RPMI7951 (cell line): ENCODE measurements at regions not wholly inside any gene's neighbourhood (a gene's known extent, or its start where the extent isn't known, plus 50 kb on each side); places are given as distances from the start of the nearest gene placed in this dataset.

Experiments used
- DNase-seq: peaks from one replicate; pipeline ENCODE4 v3.0.0-alpha.2; 2012; ENCODE audit warnings: low read depth

DNA sequence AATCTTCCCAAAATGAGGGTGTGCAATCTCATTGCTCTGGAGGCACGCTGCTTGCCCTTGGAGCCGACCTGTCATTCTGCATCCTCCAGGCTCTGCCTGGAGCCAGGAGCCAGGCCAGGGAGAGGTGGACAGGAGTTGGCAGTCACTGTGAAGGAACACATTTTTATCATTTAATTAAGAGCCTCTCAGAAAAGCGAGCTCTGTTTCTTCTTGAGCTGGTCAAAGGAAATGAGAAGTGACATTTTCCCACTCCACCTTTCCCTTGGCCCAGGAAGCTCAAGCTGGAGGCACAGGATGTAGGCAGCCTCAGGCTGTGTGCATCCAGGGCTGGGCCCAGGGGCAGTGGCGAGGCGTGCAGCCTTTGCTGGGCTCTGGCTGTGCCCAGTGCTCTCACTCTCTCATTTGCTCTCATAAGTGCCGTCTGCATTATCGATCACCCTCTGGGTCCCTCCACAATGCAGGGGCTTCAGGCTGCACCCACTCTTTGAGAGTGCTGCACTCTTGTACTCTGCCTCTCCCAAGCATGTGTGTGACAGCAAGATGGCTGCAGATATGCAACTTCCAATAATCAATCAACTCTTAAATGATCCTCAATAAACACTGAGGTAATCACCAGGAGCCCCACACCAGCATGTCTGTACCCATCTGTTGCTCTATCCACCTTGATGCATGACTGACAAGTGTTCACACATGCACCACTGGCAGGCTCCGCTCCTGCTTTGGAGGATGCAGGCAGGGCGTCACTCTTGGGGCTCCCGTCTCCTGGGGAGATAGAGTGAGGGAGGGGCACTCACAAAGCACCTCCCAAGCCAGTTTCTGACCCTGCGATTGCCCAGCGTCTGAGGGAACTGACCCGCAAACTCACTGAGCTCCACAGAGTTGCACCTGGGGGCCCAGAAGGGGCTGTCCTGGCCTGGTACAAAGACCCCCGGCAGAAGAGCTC is 171.4 kb downstream of the ZNF248 start:
- no peak for DNase-seq

DNA sequence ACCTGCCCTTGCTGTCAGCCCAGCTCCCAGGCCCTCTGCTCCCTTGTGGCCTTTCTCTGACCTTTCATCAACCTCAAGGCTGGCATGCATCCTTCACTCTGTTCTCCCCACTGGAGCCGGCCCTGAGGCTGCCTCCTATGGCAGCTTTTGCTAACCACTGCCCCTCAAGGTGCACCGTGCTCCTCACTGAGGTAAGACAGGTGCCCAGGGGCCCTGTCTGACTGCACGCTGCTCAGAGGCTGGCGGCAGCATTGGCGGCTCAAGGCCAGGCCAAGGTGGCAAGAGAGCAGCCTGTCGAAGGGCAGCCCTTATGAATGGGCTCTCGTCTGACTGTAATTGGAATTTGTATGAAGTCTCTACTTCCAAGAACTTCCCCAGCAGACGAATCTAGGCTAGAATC is 172.6 kb downstream of the ZNF248 start:
- no peak for DNase-seq

DNA sequence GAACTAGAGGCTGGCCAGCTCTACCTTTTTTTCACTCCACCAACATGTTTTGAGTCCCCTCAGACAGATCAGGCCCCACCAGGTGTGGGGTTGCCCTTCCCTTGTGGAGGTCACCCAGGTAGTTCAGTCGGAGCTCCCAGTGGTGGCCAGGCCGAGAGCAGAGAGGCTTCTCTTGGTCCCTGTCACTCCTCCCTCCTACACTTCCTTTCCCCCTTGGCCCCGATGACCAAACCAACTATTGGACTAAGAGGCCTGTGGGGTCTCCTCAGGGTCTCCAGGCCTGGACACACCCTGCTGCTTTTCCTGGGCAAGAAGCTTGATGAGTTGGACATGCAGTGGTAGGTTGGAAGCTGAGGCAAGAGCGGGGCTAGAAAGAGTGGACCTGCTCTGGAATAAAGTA is 174.8 kb downstream of the ZNF248 start:
- no peak for DNase-seq

DNA sequence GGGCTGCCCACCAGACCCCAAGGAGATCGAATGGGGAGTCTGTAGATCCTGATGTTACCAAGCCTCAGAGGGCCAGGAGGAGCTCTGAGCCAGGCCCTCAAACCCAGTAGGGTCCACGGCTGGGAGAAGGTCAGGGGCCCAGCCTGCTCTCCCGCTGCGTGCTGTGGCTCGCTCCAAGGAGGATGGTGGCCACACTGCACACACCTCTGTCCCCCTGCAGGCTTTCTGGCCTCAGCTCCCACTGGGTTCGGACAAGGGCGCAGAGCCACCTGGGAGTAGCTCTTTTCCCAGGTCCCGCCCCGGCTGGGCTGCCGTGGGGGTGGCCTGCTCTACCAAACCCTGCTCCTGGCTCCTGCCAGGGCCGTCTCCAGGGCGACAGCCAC is 175.8 kb downstream of the ZNF248 start:
- no peak for DNase-seq

DNA sequence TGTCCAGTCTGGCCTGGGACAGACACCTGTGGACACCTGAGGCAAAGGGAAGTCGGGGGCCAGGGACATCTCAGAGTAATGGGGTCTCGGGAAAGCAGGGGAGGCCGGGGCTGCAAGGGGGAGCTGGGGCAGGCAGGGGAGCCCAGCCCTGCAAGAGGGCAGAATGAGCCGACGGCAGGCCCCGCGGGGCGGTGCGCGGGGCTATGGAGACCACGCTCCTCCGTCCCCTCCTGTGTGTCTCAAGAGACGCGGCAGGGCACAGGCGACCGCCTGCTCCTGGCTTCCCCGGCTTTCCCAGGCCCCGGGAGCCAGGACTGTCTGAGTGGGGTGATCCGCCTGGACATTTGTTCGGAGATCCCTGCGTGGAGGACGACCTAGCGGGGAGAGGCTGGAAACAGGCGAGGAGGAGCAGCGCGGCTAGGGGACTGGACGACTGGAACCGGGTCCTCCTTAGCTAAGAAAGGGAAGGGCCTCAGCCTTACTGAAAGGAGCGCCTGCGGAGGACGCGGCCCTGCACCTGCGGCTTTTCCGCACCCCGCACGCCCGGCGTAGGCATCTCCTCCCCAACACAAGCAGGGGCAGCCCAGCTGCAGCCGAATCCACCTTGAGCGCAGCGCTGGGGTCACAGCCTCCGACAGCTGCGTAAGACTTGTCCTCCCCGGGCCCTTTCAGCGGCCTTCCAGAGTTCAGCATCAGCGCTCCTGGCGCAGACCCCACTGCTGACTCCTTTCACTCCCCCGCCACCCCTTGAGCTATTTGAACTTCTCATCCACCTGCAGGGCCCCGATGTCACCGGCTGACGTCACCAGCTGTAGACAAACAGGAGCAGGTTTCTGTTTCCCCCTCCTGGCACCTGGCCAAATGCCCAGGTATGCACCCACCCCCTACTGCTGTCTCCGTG is 176.4 kb downstream of the ZNF248 start:
- no peak for DNase-seq

DNA sequence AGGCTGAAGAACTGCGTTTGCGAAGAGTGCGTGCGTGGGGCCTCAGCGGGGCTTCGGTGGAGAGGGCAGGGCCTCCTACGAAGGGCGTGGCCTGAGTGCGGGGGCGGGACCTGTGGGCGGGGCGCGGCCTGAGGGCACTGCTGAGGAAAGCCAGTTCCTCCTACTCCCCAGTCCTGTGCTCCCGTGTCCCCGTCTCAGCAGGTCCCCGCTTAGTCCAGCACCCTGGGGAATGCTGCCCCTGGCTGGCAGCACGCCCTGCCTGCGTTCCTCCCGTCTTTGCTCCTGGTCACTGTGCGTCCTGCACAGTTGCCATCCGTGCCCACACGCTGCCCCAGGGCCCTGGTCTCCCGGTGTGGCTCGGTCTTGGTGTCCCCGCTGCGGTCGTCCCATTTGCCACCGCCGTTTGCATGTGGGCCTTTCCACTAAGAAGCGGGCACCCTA is 177.1 kb downstream of the ZNF248 start:
- DNase-seq = no peak

DNA sequence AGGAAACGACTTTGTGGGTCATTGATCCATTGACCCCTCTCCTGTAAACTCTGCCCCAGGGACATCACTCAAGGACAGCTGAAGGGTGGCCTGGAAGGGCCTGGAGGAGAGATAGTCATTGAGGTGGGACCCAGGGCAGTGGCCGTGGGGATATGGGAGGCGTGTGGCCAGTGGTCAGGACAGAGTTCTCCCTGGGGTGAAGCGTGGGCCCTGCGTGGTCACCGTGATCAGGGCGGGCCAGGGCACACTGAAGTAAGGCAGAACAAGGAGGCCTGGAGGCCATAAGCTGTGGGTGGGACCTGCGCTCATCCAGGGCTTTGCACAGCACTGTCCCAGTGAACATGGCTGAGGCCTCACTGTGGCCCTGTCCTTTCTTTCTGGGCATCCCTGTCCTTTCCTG is 177.9 kb downstream of the ZNF248 start:
- no peak for DNase-seq

DNA sequence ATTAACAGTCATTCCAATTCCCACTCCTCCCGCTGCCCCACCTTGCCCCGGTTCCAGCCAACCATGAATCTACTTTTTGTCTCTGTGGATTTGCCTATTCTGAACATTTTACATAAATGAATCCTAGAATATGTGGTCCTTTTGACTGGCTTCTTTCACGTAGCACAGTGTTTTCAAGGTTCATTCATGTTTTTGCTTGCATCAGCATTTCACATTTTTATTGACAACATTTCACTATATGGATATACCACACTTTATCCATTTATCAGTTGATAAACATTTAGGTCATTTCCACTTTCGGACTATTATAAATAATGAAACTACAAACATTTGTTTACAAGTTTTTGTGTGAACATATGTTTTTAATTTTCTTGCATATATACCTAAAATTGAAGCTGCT is 182.0 kb downstream of the ZNF248 start:
- no peak for DNase-seq

DNA sequence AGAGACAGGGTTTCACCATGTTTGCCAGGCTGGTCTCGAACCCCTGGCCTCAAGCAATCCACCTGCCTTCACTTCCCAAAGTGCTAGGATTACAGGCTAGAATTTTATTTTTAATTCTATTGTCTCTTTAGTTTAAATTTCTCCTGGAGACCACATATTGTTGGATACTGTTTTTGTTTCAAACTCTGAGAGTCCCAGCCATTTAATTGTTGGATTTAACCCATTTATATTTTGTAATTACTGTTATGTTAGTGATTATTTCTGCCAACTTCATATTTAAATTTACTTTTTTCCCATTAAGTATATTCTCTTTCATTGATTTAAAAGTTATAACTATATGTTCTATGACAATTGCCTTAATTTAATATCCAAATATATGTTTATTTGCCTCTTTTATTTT is 185.6 kb downstream of the ZNF248 start:
- no peak for DNase-seq

DNA sequence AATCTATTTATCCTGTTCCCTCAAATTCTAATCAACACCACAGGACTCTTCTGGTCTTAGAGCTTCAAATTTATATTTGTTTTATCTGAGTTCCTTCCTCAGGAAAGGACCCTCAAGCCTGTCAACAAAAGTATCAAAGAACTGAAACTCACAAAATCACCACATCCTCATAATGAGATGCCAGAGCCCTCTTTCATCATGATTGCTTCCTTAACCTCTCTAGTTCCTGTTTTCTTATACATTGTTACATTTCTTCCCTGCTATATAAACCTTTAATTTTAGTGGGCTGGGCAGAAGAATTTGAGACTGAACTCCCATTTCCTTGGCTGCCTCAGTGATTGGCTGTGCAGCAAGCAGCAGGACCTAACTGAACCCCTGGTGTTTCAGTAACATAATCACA is 189.7 kb downstream of the ZNF248 start:
- no peak for DNase-seq

DNA sequence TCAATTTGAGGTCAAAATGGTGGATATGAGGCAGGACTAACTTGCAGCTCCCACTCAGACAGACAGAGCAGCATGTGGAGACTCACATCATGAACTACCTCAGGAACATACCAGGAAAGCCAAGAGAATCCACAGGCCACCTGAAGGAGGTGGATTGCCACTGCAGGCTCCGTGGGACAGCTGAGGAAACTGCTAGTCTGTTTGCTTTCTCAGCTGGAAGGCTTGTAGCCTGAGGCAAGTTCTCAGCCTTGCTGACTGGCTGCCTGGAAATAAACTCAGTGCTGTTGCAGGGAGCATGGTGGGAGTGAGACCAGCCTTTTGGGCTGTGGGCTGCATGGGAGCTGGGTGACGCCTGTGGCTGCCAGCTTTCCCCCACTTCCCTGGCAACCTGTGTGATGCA is 202.9 kb downstream of the ZNF248 start:
- DNase-seq = no peak

DNA sequence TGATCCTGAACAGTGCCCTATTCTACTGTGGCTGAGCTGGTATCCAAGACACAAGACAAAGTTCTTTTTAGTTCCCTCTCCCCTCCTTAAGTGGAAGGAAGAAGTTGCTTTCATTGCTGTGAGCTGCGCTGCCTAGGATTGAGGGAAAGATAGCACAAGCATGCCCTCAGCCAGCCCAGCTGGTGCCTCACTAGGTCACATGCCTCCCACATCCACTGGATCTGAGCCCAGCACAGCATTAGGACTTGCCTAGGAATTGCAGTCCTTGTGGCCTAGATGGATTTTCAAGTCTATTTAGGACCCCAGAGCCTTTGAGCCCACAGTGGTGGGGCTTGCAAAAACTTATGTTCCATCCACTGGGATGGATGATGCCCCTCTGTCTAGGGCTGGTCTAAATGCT is 214.2 kb downstream of the ZNF248 start:
- DNase-seq = no peak

DNA sequence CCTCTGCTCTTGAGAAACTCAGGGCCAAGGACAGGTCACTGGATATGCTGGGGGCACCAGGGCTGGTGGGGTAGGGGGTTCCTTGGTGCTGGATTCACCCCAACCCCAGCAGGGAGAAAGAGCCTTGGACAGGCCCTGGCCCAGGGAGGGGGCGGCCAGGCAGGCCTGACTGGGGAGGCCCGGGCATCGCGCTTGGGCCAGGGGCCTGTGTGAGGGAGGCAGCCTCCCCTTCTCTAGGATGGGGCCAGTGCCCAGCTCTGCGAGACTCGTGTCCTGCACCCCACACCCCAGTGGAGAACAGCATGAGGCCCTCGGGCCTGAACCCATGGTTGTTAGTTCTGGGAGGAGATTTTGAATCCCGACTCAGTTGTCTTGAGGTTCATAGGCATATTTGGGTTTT is 217.1 kb downstream of the ZNF248 start:
- no peak for DNase-seq

DNA sequence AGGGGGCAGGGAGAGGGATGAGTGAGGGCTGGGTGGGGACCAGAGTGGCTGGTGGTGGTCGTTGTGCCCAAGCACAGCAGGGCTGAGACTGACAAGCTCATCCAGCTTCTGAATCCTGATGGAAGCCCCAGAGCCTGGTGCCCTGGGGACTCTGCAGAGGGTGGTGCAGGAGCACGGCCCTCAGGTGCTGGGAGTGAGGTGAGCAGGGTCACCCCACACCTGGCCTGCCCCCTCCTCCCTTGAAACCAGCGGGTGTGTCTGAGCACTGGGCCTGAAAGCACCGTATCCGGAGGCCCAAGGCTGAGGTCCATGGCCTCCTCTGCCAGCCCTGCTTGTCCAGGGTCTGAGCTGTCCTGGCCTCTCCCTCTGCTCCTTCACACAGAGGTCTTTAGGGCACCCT is 218.2 kb downstream of the ZNF248 start:
- no peak for DNase-seq

DNA sequence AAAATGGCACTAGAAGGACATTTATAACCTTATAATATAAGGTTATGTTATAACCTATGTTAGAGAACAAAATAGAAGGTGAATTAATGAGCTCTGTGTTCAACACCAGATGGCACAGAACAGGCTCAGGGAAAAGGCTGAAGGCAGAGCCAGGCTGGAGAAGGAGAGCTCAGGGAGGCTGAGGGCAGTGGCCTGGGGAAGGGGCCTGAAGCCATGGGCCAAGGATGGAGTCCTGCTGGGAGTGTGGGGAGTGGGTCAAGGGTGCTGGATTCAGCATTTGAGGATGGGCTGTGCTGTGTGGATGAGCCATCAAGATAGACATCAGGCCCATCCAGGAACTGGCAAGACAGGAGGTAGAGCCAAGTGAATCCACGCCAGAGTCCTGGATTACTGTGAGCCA is 218.8 kb downstream of the ZNF248 start:
- no peak for DNase-seq

DNA sequence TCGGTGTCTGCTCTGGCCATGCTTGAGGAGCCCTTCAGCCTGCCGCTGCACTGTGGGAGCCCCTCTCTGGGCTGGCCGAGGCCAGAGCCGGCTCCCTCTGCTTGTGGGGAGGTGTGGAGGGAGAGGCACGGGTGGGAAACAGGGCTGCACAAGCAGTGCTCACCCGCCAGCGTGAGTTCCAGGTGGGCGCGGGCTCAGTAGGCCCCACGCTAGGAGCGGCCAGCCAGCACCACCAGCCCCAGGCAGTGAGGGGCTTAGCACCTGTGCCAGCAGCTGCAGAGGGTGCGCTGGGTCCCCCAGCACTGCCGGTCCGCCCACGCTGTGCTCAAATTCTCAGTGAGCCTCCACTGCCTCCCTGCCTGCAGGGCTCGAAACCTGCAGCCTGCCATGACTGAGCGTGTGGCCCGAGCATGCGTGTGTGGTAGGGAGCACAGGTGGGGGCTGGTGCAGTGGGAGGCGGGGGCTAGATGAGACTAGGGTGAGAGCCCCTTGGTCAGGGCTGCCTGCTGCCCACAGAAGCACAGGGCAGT is 223.0 kb downstream of the ZNF248 start:
- DNase-seq = no peak

DNA sequence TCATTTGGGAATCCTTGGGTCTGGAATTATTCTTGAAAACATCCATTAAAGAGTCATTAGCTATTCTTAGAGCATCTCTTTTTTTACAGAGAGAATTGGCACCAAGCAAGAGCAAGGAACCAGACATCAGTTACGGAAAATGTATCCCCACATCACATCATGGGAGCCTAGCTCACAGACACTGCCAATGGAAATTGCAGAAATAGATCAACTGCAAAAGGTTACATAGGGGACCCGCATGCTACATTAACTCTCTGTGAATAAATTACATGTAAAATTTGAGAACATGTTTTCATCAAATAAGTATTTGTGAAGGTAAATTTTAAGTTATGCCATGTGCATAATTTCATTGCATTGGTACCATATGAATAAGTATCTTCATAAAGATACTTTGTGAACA is 224.8 kb downstream of the ZNF248 start:
- no peak for DNase-seq

DNA sequence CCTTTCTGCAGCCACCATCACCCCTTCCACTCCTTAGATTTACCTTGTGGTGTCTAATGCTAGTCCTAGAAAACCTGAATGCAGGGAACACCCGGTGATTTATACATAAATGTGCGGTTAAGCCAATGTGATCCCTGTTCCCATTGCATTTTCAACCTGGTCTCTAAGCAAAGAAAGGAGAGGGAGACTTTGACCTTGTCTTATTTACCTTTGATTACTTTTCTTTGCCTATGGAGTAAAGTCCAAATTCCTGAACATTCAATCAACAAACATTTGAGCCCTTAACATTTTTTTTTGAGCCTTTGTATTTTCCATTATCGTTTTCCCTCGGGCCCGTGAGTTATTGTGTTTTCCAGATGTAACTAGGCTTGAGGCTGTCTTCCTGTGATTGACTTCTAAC is 233.9 kb downstream of the ZNF248 start:
- DNase-seq = no peak

DNA sequence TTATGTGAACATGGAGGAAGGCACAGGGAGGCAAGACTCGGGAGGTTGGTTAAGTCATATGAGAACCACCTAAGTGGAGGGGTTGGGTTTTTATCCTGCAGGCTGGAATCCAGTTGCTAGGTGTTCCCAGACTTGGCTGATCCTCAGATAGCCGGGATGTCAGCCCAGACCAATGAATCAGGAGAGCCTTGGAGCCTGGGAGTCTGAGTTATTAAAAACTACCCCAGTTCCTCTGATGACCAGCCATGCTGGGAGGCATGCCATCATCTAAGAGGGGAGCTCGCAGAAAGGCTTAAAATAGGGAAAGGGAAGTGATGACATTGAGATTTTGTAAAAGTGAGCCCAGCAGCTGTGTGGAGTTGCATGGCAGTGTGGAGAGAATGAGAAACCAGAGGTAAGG is 238.1 kb downstream of the ZNF248 start:
- DNase-seq = no peak

DNA sequence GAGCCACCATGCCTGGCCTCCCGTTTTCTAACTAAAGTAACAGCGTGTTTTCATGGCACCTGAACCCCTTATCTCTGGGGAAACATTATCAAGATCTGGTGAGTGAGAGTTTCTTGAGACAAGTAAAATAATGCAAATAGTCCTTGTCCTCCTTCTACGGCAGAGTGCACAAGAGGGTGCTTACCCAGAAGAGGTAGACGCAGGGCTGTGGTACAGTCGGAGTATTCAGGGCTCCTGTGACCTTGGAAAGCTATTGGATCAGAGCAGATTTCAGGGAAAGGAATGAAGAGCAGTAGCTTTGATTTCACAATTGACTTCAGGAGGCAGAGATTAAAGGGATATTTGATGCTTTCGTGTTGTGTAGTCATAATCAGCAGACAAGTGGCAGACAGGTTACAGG is 269.1 kb downstream of the ZNF248 start:
- no peak for DNase-seq

DNA sequence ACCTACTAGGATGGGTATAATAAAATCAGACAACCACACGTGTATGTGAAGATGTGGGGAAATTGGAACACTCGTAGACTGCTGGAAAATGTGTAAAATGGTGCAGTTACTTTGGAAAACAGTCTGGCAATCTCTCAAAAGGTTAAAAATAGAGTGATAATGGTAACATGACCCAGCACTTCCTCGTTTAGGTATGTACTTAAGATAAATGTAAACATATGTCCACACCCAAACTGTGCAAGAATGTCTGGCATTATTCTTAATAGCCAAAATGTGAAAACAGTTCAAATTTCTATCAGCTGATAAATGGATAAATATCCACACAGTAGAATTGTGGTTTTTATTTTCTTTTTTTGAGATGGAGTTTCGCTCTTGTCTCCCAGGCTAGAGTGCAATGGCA is 272.8 kb downstream of the ZNF248 start:
- DNase-seq = no peak

DNA sequence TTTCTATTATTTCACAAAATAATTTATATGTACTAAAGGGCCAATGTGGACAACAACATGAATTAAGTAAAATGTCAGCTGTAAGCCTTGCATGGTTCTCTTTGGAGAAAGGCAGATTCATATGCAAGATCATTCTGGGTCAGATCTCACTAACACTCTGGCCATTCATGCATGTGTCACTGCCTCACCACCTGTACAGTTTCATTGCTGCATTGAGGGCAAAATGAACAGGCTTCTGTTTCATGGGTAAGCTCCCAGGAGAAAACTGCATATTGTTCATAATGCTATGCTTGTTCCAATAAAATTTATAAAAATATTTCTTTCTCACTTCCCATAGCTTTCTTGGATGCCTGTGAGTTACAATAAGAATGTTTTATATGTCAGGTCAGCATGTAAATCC is 275.2 kb downstream of the ZNF248 start:
- no peak for DNase-seq

DNA sequence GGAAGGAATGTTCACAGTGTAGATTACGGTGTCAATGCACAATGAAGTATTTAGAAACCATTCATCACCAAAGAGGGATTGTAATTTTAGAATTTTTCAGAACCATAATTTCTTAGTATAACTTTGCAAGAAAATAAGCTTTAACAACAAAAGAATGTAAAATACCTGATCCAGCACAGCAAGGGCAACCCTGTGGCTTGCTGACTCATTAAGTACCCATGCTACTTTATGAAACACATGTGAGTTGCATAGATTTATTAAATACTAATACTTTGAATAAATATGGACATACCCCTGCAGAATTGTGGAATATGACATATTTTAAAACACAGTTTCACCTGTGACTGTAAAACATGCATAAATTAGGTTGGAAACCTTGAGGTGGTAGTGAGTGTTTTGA is 281.3 kb downstream of the ZNF248 start:
- no peak for DNase-seq
